Mesodermal cell (in vitro differentiated cells): ENCODE measurements at regions not wholly inside any gene's neighbourhood (a gene's known extent, or its start where the extent isn't known, plus 50 kb on each side); places are given as distances from the start of the nearest gene placed in this dataset.

Experiments
- H3K27ac ChIP-seq: 2 replicates; pipeline ENCODE4 v1.7.0; 2013; ENCODE audit warnings: mild to moderate bottlenecking, low read depth, low read length, moderate library complexity; ENCODE audit not compliant: severe bottlenecking
- H3K36me3 ChIP-seq: 2 replicates; pipeline ENCODE4 v1.7.1; 2013; ENCODE audit warnings: mild to moderate bottlenecking, low read length, moderate library complexity; ENCODE audit not compliant: control insufficient read depth, insufficient read depth
- H3K4me1 ChIP-seq: one replicate; pipeline ENCODE4 v1.7.1; 2013; ENCODE audit warnings: mild to moderate bottlenecking, low read length; ENCODE audit not compliant: insufficient read depth, control insufficient read depth, poor library complexity, severe bottlenecking
- H3K4me3 ChIP-seq: 2 replicates; pipeline ENCODE4 v1.7.0; 2013; ENCODE audit warnings: low read length, control low read depth, mild to moderate bottlenecking; ENCODE audit not compliant: insufficient read depth, poor library complexity, severe bottlenecking; ENCODE audit errors: extremely low read depth
- H3K9me3 ChIP-seq: 2 replicates; pipeline ENCODE4 v1.7.1; 2013; ENCODE audit warnings: mild to moderate bottlenecking, low read length, moderate library complexity; ENCODE audit not compliant: control insufficient read depth
- WGBS, 2 experiments: methylation state at CpG; one replicate each; pipeline ENCODE4 v1.1.5; 2013; ENCODE audit warnings: missing lambda C conversion rate in 2 of 2; ENCODE audit not compliant: insufficient coverage in 2 of 2; 5-methylcytosine and 5-hydroxymethylcytosine counted together

GRCh38 chr6:91482498-91482897 lies 895.6 kb upstream of the MAP3K7 start:
- peaks cover 6% of the 10 kb centered on the region for H3K4me1 ChIP-seq
- no CpG with 5 or more reads among the region's 1 CpG for WGBS, 2 experiments
- no peak overlapping the region for H3K4me3 ChIP-seq
- no peaks in the 10 kb centered on the region for H3K9me3 ChIP-seq
- H3K27ac ChIP-seq = no peak overlapping the region
- H3K36me3 ChIP-seq = no peaks in the 10 kb centered on the region

GRCh38 chr6:91480402-91480801 lies 893.5 kb upstream of the MAP3K7 start:
- Histone ChIP-seq H3K27ac (no peak overlapping the region), H3K9me3 (no peaks in the 10 kb centered on the region), H3K36me3 (no peaks in the 10 kb centered on the region), H3K4me1 (peaks cover 8% of the 10 kb centered on the region), H3K4me3 (no peak overlapping the region)
- WGBS, 2 experiments = no CpG with 5 or more reads among the region's 1 CpG

GRCh38 chr6:91477688-91478087 lies 890.8 kb upstream of the MAP3K7 start:
- Histone ChIP-seq H3K4me3 (no peak overlapping the region), H3K27ac (no peak overlapping the region), H3K9me3 (no peaks in the 10 kb centered on the region), H3K36me3 (no peaks in the 10 kb centered on the region), H3K4me1 (peaks cover 7% of the 10 kb centered on the region)
- WGBS, 2 experiments = 90% methylated on average over 5 of the region's 6 CpGs

GRCh38 chr6:91476000-91476399 lies 889.1 kb upstream of the MAP3K7 start:
- no peak overlapping the region for H3K4me3 ChIP-seq
- 65 to 78% methylated on average over 2 of the region's 2 CpGs for WGBS, 2 experiments
- no peak overlapping the region for H3K27ac ChIP-seq
- no peaks in the 10 kb centered on the region for H3K36me3 ChIP-seq
- no peaks in the 10 kb centered on the region for H3K9me3 ChIP-seq
- H3K4me1 ChIP-seq = peaks cover 2% of the 10 kb centered on the region

- Histone ChIP-seq H3K27ac (no peak overlapping the region), H3K4me3 (no peak overlapping the region), H3K36me3 (no peaks in the 10 kb centered on the region), H3K4me1 (no peaks in the 10 kb centered on the region), H3K9me3 (no peaks in the 10 kb centered on the region)
- 100% methylated on average over 3 of the region's 3 CpGs; no CpG with 5 or more reads in 1 of the 2 experiments for WGBS, 2 experiments
Measured at GRCh38 chr6:91465393-91465792, 878.5 kb upstream of the MAP3K7 start.

- Histone ChIP-seq H3K4me1 (no peaks in the 10 kb centered on the region), H3K9me3 (no peaks in the 10 kb centered on the region), H3K36me3 (no peaks in the 10 kb centered on the region), H3K4me3 (no peak overlapping the region), H3K27ac (no peak overlapping the region)
Measured at GRCh38 chr6:91464718-91465117, 877.8 kb upstream of the MAP3K7 start.

GRCh38 chr6:91464201-91464600 lies 877.3 kb upstream of the MAP3K7 start:
- H3K4me1 ChIP-seq = no peaks in the 10 kb centered on the region
- no peaks in the 10 kb centered on the region for H3K36me3 ChIP-seq
- H3K27ac ChIP-seq = no peak overlapping the region
- H3K9me3 ChIP-seq = no peaks in the 10 kb centered on the region
- no peak overlapping the region for H3K4me3 ChIP-seq
- no CpG with 5 or more reads among the region's 1 CpG for WGBS, 2 experiments

GRCh38 chr6:91462241-91462640 lies 875.4 kb upstream of the MAP3K7 start:
- H3K9me3 ChIP-seq = no peaks in the 10 kb centered on the region
- H3K36me3 ChIP-seq = no peaks in the 10 kb centered on the region
- H3K4me3 ChIP-seq = no peak overlapping the region
- no peak overlapping the region for H3K27ac ChIP-seq
- no CpG with 5 or more reads among the region's 2 CpGs for WGBS, 2 experiments
- H3K4me1 ChIP-seq = no peaks in the 10 kb centered on the region

- H3K4me3 ChIP-seq = no peak overlapping the region
- no peaks in the 10 kb centered on the region for H3K36me3 ChIP-seq
- H3K4me1 ChIP-seq = no peaks in the 10 kb centered on the region
- no peak overlapping the region for H3K27ac ChIP-seq
- no CpG with 5 or more reads among the region's 2 CpGs for WGBS, 2 experiments
- no peaks in the 10 kb centered on the region for H3K9me3 ChIP-seq
Measured at GRCh38 chr6:91453224-91453878, 866.5 kb upstream of the MAP3K7 start.

GRCh38 chr6:91449539-91449938 lies 862.7 kb upstream of the MAP3K7 start:
- 88 to 90% methylated on average over 1 to 2 of the region's 4 CpGs for WGBS, 2 experiments
- H3K36me3 ChIP-seq = no peaks in the 10 kb centered on the region
- no peaks in the 10 kb centered on the region for H3K4me1 ChIP-seq
- no peak overlapping the region for H3K27ac ChIP-seq
- no peak overlapping the region for H3K4me3 ChIP-seq
- H3K9me3 ChIP-seq = no peaks in the 10 kb centered on the region

GRCh38 chr6:91447530-91448254 lies 860.8 kb upstream of the MAP3K7 start:
- Histone ChIP-seq H3K9me3 (no peaks in the 10 kb centered on the region), H3K4me3 (no peak overlapping the region), H3K36me3 (no peaks in the 10 kb centered on the region), H3K27ac (no peak overlapping the region), H3K4me1 (no peaks in the 10 kb centered on the region)
- 83% methylated on average over 1 of the region's 3 CpGs; no CpG with 5 or more reads in 1 of the 2 experiments for WGBS, 2 experiments
